Right atrium auricular region (tissue), 2 donors: ENCODE measurements at regions not wholly inside any gene's neighbourhood (a gene's known extent, or its start where the extent isn't known, plus 50 kb on each side); places are given as distances from the start of the nearest gene placed in this dataset.

Experiments used
- DNase-seq: peaks from one replicate; pipeline ENCODE4 v3.0.0-alpha.2; 2019; ENCODE audit warnings: low spot score
- H3K27ac ChIP-seq, 2 donors: fragments of 200-600 bp; sonication (generic); 1 replicate in 1 of 2; 2 replicates in 1 of 2; pipeline ENCODE4 v1.5.1; 2016 to 2019
- H3K27me3 ChIP-seq, 2 donors: fragments of 200-600 bp; sonication (generic); one replicate each; pipeline versions ENCODE4 v1.5.1 to v1.6.0; 2017 to 2019
- H3K36me3 ChIP-seq: fragments of 200-600 bp; sonication (generic); one replicate; pipeline ENCODE4 v1.5.1; 2016
- H3K4me1 ChIP-seq, 2 donors: fragments of 200-600 bp; sonication (generic); one replicate each; pipeline versions ENCODE4 v1.5.1 to v1.6.0; 2017 to 2019
- H3K4me3 ChIP-seq, 2 donors: fragments of 200-600 bp; sonication (generic); 1 replicate in 1 of 2; 2 replicates in 1 of 2; pipeline ENCODE4 v1.5.1; 2017 to 2019; ENCODE audit warnings: mild to moderate bottlenecking in 1 of 2, moderate library complexity in 1 of 2
- H3K9me3 ChIP-seq, 2 donors: fragments of 200-600 bp; sonication (generic); one replicate each; pipeline ENCODE4 v1.5.1; 2019
- TF ChIP-seq, protein P1 (sequence below), 2 donors: fragments of 200-600 bp; sonication (generic); IDR thresholded peaks; one replicate each; pipeline ENCODE4 v1.5.1; 2019; ENCODE audit warnings: antibody characterized with exemption in 2 of 2

DNA sequence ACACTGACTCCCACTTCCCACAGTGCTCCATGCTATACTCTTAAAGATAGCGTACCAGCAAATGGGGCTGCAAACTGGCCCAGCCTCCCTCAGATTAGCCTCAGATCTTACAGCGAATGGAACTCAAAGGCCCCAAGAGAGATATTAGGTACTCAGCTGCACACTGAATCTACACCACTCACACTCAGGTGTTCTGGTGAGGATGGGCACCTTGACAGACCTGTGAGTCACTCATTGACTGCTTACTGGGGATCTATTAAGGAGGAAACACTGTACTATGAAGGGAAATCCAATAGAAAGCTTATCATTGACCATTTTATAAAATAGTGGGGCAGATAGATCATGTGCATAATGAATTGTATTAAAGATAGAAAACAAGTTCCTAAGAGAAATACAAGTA, 164.3 kb upstream of the ATP1B1 start:
- Histone ChIP-seq H3K4me1 (peaks cover 0 to 15% of the 10 kb centered on the region in 2 donors), H3K36me3 (no peaks in the 10 kb centered on the region), H3K27me3 (no peaks in the 10 kb centered on the region), H3K4me3 (no peak overlapping the region), H3K27ac (no peak overlapping the region), H3K9me3 (no peaks in the 10 kb centered on the region)
- TF ChIP-seq, protein P1, sequence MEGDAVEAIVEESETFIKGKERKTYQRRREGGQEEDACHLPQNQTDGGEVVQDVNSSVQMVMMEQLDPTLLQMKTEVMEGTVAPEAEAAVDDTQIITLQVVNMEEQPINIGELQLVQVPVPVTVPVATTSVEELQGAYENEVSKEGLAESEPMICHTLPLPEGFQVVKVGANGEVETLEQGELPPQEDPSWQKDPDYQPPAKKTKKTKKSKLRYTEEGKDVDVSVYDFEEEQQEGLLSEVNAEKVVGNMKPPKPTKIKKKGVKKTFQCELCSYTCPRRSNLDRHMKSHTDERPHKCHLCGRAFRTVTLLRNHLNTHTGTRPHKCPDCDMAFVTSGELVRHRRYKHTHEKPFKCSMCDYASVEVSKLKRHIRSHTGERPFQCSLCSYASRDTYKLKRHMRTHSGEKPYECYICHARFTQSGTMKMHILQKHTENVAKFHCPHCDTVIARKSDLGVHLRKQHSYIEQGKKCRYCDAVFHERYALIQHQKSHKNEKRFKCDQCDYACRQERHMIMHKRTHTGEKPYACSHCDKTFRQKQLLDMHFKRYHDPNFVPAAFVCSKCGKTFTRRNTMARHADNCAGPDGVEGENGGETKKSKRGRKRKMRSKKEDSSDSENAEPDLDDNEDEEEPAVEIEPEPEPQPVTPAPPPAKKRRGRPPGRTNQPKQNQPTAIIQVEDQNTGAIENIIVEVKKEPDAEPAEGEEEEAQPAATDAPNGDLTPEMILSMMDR (IDR thresholded peaks at IDR 0.05), result no peak
- DNase-seq, result no peak

DNA sequence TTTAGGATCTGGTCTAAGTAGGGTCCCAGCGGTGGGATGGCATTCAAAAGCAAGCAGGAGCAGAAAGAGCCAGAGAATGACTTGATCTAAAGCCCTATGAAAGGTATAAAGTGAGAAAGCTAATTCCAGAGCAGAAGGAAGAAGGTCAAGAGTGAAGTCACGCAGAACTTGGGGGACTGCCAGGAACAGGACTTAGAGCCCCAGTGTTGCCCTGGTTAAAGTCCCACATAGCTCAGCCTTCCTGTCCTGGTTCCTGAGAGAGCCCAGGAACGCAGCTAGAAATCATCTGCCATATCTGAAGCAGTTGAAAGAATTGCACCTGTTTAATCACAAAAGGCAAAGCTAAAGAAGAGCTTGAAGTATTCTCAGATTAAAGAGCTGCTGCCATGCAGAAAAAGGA, 160.6 kb upstream of the ATP1B1 start:
- DNase-seq, result peak; percentile 78
- no peaks in the 10 kb centered on the region for H3K9me3 ChIP-seq
- TF ChIP-seq, protein P1 (IDR thresholded peaks at IDR 0.05), result no peak
- H3K4me3 ChIP-seq, result no peak overlapping the region
- H3K4me1 ChIP-seq, result peaks cover 0 to 15% of the 10 kb centered on the region in 2 donors
- no peaks in the 10 kb centered on the region for H3K27me3 ChIP-seq
- H3K36me3 ChIP-seq, result no peaks in the 10 kb centered on the region
- peak overlapping the region; percentile 24 to 63 for H3K27ac ChIP-seq

- Histone ChIP-seq H3K27ac (no peak overlapping the region), H3K36me3 (no peaks in the 10 kb centered on the region), H3K4me3 (no peak overlapping the region), H3K27me3 (no peaks in the 10 kb centered on the region), H3K4me1 (peaks cover 0 to 15% of the 10 kb centered on the region in 2 donors), H3K9me3 (no peaks in the 10 kb centered on the region)
- no peak for DNase-seq
- TF ChIP-seq, protein P1 (IDR thresholded peaks at IDR 0.05), result no peak
Measured at GRCh38 chr1:168947041-168947440, 159.4 kb upstream of the ATP1B1 start.

- Histone ChIP-seq H3K27ac (no peak overlapping the region), H3K4me3 (no peak overlapping the region), H3K9me3 (no peaks in the 10 kb centered on the region), H3K36me3 (no peaks in the 10 kb centered on the region), H3K27me3 (no peaks in the 10 kb centered on the region), H3K4me1 (peaks cover 0 to 15% of the 10 kb centered on the region in 2 donors)
- TF ChIP-seq, protein P1 (IDR thresholded peaks at IDR 0.05), result no peak
- no peak for DNase-seq
Measured at GRCh38 chr1:168949672-168950071, 156.8 kb upstream of the ATP1B1 start.

- Histone ChIP-seq H3K4me1 (no peaks in the 10 kb centered on the region), H3K9me3 (no peaks in the 10 kb centered on the region), H3K4me3 (no peak overlapping the region), H3K27me3 (no peaks in the 10 kb centered on the region), H3K36me3 (no peaks in the 10 kb centered on the region), H3K27ac (no peak overlapping the region)
- TF ChIP-seq, protein P1 (IDR thresholded peaks at IDR 0.05), result no peak
- DNase-seq, result no peak
Measured at GRCh38 chr1:168957818-168958217, 148.7 kb upstream of the ATP1B1 start.

- TF ChIP-seq, protein P1 (IDR thresholded peaks at IDR 0.05), result no peak
- no peaks in the 10 kb centered on the region for H3K36me3 ChIP-seq
- H3K4me1 ChIP-seq, result no peaks in the 10 kb centered on the region
- DNase-seq, result no peak
- H3K4me3 ChIP-seq, result no peak overlapping the region
- H3K9me3 ChIP-seq, result no peaks in the 10 kb centered on the region
- H3K27ac ChIP-seq, result no peak overlapping the region
- H3K27me3 ChIP-seq, result no peaks in the 10 kb centered on the region
Measured at GRCh38 chr1:168958562-168959289, 147.8 kb upstream of the ATP1B1 start.
